ENCODE measurements at regions not wholly inside any gene's neighbourhood (a gene's known extent, or its start where the extent isn't known, plus 50 kb on each side); places are given as distances from the start of the nearest gene placed in this dataset.

DNA sequence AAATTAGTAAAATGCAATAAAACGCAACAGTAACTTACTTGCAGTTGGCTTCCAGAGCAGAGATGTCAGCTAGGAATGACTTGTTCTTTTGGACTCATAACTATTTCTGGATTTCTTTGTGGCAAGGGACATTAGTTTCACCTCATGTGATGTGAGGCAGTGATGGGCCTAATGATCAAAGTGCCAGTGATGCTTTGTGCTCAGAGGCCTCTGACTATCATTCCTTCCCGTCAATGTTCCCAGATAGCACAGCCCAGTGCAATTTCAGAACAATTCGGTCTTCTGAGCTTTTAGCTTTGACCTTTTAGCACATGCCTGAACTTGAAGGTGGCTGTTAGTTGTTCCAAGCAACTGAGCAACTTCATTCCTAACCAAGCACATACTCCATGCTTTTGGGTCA lies 596.8 kb downstream of the TFAP2B start:
- H3K9me3 ChIP-seq (ENCODE audit: control insufficient read depth, insufficient read depth, low read length): peaks cover 2% of the 10 kb centered on the region
- H3K27ac ChIP-seq (ENCODE audit: low read depth, low read length): no peak overlapping the region
- ChIA-PET POLR2A (no interaction called here), CTCF (no interaction called here)
- H3K4me3 ChIP-seq (ENCODE audit: low read depth, low read length): no peak overlapping the region
- no peak for DNase-seq (ENCODE audit: low read depth, low spot score)
- TF ChIP-seq, protein P1, sequence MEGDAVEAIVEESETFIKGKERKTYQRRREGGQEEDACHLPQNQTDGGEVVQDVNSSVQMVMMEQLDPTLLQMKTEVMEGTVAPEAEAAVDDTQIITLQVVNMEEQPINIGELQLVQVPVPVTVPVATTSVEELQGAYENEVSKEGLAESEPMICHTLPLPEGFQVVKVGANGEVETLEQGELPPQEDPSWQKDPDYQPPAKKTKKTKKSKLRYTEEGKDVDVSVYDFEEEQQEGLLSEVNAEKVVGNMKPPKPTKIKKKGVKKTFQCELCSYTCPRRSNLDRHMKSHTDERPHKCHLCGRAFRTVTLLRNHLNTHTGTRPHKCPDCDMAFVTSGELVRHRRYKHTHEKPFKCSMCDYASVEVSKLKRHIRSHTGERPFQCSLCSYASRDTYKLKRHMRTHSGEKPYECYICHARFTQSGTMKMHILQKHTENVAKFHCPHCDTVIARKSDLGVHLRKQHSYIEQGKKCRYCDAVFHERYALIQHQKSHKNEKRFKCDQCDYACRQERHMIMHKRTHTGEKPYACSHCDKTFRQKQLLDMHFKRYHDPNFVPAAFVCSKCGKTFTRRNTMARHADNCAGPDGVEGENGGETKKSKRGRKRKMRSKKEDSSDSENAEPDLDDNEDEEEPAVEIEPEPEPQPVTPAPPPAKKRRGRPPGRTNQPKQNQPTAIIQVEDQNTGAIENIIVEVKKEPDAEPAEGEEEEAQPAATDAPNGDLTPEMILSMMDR (IDR thresholded peaks at IDR 0.05; ENCODE audit: low read depth, low read length): no peak
- no peaks in the 10 kb centered on the region for H3K27me3 ChIP-seq (ENCODE audit: control insufficient read depth, insufficient read depth, low read length)

DNA sequence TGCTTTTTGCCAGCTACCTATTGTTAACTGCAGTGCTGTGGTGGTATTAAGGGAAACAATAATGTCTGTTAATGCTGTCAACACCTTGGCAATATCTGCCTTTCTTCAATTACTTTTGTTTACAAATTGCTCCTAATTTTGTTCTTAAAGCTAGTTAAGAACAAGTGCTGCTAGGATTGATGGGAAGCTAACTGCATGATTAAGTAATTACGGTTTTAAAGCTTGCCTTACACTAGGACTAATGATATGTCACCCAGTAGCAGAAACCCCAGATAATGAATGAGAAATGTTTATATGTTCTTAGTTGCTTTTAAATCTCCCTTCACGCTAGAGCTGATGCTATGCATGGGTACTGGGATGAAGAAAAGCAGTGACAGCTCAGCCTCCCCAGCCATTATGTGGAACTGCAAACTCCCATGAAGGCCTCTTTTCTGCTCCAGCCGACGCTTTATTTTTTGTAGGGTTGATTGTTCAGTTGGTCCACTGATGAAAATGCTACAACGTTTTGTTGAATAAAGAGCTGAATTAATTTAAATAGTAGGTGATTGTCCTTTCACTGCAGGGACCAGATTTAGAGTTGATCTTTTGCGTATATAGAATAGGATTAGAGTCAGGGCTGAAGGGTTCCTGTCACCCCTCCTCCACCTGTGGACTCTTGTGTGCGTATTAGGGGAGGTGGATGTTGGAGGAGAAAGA lies 610.5 kb downstream of the TFAP2B start:
- no peak for DNase-seq (ENCODE audit: low read depth, low spot score)
- ChIA-PET CTCF (no interaction called here), POLR2A (no interaction called here)
- Histone ChIP-seq H3K9me3 (ENCODE audit: control insufficient read depth, insufficient read depth, low read length) (no peaks in the 10 kb centered on the region; the same call in 1 of the 2 replicates), H3K27me3 (ENCODE audit: control insufficient read depth, insufficient read depth, low read length) (no peaks in the 10 kb centered on the region), H3K27ac (ENCODE audit: low read depth, low read length) (no peak overlapping the region), H3K4me3 (ENCODE audit: low read depth, low read length) (no peak overlapping the region)
- TF ChIP-seq, protein P1 (IDR thresholded peaks at IDR 0.05; ENCODE audit: low read depth, low read length): no peak

DNA sequence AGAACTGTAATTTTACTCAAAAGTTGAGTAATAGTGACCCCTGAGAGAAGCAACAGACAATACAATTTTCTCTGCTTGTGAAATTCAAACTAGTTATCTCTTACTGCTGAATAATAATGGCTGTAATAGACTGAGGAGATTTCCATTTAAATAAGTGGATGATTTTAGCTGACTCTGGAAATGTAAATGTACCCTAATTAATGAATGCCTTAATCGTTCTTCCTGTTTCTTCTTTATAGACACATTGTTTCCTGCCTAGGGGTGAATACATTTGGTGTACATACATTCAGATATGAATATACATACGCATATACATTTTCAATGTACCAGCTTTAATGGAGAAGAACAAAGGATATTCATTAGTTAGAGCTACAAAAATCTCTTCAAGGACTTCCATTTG lies 611.9 kb downstream of the TFAP2B start:
- TF ChIP-seq, protein P1 (IDR thresholded peaks at IDR 0.05; ENCODE audit: low read depth, low read length): no peak
- no peak overlapping the region for H3K4me3 ChIP-seq (ENCODE audit: low read depth, low read length)
- DNase-seq (ENCODE audit: low read depth, low spot score): no peak
- ChIA-PET CTCF (no interaction called here), POLR2A (no interaction called here)
- H3K27me3 ChIP-seq (ENCODE audit: control insufficient read depth, insufficient read depth, low read length): no peaks in the 10 kb centered on the region
- H3K9me3 ChIP-seq (ENCODE audit: control insufficient read depth, insufficient read depth, low read length): no peaks in the 10 kb centered on the region; the same call in 1 of the 2 replicates
- H3K27ac ChIP-seq (ENCODE audit: low read depth, low read length): no peak overlapping the region

DNA sequence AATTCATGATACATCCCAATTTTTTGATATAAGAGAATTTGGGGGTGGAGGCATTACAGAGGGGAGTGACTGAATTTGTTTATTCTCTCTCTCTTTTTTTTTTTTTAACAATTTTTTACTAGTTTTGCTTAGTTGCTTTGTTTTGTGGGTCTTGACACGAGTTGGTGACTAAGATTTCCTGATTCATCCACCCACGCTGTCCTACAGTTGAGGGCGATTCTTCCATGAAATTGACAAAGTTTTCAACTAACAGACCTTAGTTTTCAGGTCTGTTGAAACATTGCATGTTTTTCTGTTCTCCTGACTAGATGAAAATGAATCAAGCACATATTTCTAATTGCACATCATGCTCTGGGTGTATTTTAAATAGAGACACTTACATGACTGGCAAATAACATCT lies 613.8 kb downstream of the TFAP2B start:
- Histone ChIP-seq H3K27ac (ENCODE audit: low read depth, low read length) (no peak overlapping the region), H3K27me3 (ENCODE audit: control insufficient read depth, insufficient read depth, low read length) (no peaks in the 10 kb centered on the region), H3K9me3 (ENCODE audit: control insufficient read depth, insufficient read depth, low read length) (peaks cover 7% of the 10 kb centered on the region; the same call in 1 of the 2 replicates), H3K4me3 (ENCODE audit: low read depth, low read length) (no peak overlapping the region)
- ChIA-PET CTCF (no interaction called here), POLR2A (no interaction called here)
- DNase-seq (ENCODE audit: low read depth, low spot score): no peak
- TF ChIP-seq, protein P1 (IDR thresholded peaks at IDR 0.05; ENCODE audit: low read depth, low read length): no peak

DNA sequence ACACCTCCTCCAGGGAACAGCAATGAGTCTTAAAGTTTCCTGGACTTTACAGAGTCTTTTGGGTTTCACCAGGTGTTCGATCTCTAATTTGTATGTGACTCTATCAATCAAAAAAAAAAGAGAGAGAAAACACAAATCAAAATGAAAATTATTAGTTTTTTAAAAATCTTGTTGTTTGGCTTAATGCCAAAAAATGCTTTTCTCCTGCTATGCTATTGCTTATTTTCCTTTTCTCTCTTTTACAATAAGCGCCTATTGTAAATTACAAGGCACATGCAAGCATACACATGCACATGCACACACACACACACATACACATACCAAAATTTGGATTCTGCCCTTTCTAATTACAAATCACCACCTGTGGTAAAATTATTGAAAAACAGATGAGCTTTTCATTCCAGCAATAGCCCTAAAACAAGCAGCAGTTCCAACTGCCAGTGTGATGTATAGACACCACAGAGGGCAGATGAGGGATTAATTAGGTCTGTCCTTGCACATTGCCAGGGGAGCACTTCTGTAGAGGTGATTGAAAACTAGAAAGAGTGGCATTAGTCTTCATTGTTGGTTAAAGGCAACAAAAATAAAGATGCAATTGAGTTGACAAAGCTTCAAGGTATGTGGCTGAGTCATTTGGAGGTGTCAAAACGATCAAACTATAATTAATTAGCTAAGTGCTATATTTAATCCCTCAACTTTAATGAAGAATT lies 631.7 kb downstream of the TFAP2B start:
- Histone ChIP-seq H3K4me3 (ENCODE audit: low read depth, low read length) (no peak overlapping the region), H3K27me3 (ENCODE audit: control insufficient read depth, insufficient read depth, low read length) (no peaks in the 10 kb centered on the region), H3K27ac (ENCODE audit: low read depth, low read length) (no peak overlapping the region), H3K9me3 (ENCODE audit: control insufficient read depth, insufficient read depth, low read length) (peaks cover 9% of the 10 kb centered on the region)
- TF ChIP-seq, protein P1 (IDR thresholded peaks at IDR 0.05; ENCODE audit: low read depth, low read length): no peak
- ChIA-PET CTCF (interaction anchor here (0.6 kb wide), 1 partner anchor 449 kb away, joined by 3 read pairs; no protein-coding TSS in a partner anchor), POLR2A (no interaction called here)
- no peak for DNase-seq (ENCODE audit: low read depth, low spot score)

All from AG04450 (cell line).